MM.1S (cell line): ENCODE measurements at regions not wholly inside any gene's neighbourhood (a gene's known extent, or its start where the extent isn't known, plus 50 kb on each side); places are given as distances from the start of the nearest gene placed in this dataset.

ENCODE experiments used
- DNase-seq: peaks from one replicate; pipeline ENCODE4 v3.0.0-alpha.2; 2015
- H2AFZ ChIP-seq: fragments of 300-600 bp; sonication (generic); 2 replicates; pipeline ENCODE4 v1.6.0; 2016; ENCODE audit warnings: antibody characterized with exemption, low read length
- H3F3A ChIP-seq: fragments of 300-600 bp; sonication (generic); 2 replicates; pipeline ENCODE4 v1.6.1; 2016; ENCODE audit warnings: mild to moderate bottlenecking, antibody characterized with exemption, low read length, moderate library complexity, mixed read lengths; ENCODE audit not compliant: insufficient read depth
- H3K27ac ChIP-seq: fragments of 300-600 bp; sonication (generic); 2 replicates; pipeline ENCODE4 v1.5.1; 2016; ENCODE audit warnings: mild to moderate bottlenecking, low read length
- H3K27me3 ChIP-seq: fragments of 300-600 bp; sonication (generic); replicated peaks from 2 replicates; pipeline ENCODE4 v1.6.0; 2016; ENCODE audit warnings: low read length; ENCODE audit not compliant: insufficient read depth
- H3K36me3 ChIP-seq: fragments of 300-600 bp; sonication (generic); replicated peaks from 2 replicates; pipeline ENCODE4 v1.6.1; 2016; ENCODE audit warnings: mild to moderate bottlenecking, low read length, mixed read lengths; ENCODE audit not compliant: insufficient read depth
- H3K4me1 ChIP-seq: fragments of 300-600 bp; sonication (generic); 2 replicates; pipeline ENCODE4 v1.6.1; 2016; ENCODE audit warnings: low read length, mixed read lengths
- H3K4me2 ChIP-seq: fragments of 300-600 bp; sonication (generic); 2 replicates; pipeline ENCODE4 v1.6.0; 2016; ENCODE audit warnings: low read depth, low read length
- H3K4me3 ChIP-seq: fragments of 300-600 bp; sonication (generic); 2 replicates; pipeline ENCODE4 v1.5.1; 2016; ENCODE audit warnings: low read length, mixed read lengths
- H3K79me2 ChIP-seq: fragments of 300-600 bp; sonication (generic); 2 replicates; pipeline ENCODE4 v1.6.1; 2016; ENCODE audit warnings: mixed run types, low read length, mixed read lengths
- H3K9ac ChIP-seq: fragments of 300-600 bp; sonication (generic); 2 replicates; pipeline ENCODE4 v1.6.1; 2016; ENCODE audit warnings: low read length, mixed read lengths
- H3K9me2 ChIP-seq: fragments of 300-600 bp; sonication (generic); replicated peaks from 2 replicates; pipeline ENCODE4 v1.6.1; 2016; ENCODE audit warnings: mild to moderate bottlenecking, low read length, mixed read lengths; ENCODE audit not compliant: insufficient read depth
- H3K9me3 ChIP-seq: fragments of 300-600 bp; sonication (generic); replicated peaks from 2 replicates; pipeline ENCODE4 v1.6.1; 2016; ENCODE audit warnings: mild to moderate bottlenecking, low read length, mixed read lengths; ENCODE audit not compliant: insufficient read depth
- H4K20me1 ChIP-seq: fragments of 300-600 bp; sonication (generic); 2 replicates; pipeline ENCODE4 v1.6.1; 2016; ENCODE audit warnings: mild to moderate bottlenecking, low read length, moderate library complexity, mixed read lengths; ENCODE audit not compliant: insufficient read depth
- EZH2 ChIP-seq: fragments of 300-600 bp; sonication (generic); optimal IDR thresholded peaks from 2 replicates; pipeline ENCODE3; 2017; ENCODE audit warnings: low read depth, mild to moderate bottlenecking, antibody characterized with exemption, low read length, mixed read lengths
- EZH2phosphoT487 ChIP-seq: fragments of 300-600 bp; sonication (generic); IDR thresholded peaks from 2 replicates; pipeline ENCODE4 v1.6.1; 2018; ENCODE audit warnings: antibody characterized with exemption, low read length
- TF ChIP-seq, protein P1 (sequence below): fragments of 300-600 bp; sonication (generic); IDR thresholded peaks from 2 replicates; pipeline ENCODE4 v1.5.1; 2016; ENCODE audit warnings: antibody characterized with exemption, low read length, mixed read lengths

DNA sequence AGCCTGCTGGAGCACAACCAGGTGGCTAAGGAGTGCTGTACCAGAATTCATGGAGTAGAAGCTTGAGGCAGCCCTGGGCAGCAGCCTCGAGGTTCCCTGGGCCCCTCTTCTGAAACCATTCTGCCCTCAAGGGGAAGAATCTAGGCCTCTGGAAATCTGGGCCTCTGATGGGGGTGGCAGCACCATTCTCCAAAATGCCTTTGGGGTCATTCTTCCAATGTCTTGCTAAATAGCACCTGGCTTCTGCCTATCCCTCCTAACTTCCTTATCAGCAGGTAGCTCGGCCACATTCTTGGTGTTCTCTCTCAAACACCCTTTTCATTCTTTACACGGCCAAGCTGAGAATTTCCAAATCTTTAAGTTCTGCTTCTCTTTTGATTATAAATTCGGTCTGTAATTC, 473.6 kb downstream of the BCOR start:
- H3F3A ChIP-seq = no peaks in the 10 kb centered on the region
- H4K20me1 ChIP-seq = no peaks in the 10 kb centered on the region
- TF ChIP-seq EZH2 (no peak), EZH2phosphoT487 (no peak)
- TF ChIP-seq, protein P1, sequence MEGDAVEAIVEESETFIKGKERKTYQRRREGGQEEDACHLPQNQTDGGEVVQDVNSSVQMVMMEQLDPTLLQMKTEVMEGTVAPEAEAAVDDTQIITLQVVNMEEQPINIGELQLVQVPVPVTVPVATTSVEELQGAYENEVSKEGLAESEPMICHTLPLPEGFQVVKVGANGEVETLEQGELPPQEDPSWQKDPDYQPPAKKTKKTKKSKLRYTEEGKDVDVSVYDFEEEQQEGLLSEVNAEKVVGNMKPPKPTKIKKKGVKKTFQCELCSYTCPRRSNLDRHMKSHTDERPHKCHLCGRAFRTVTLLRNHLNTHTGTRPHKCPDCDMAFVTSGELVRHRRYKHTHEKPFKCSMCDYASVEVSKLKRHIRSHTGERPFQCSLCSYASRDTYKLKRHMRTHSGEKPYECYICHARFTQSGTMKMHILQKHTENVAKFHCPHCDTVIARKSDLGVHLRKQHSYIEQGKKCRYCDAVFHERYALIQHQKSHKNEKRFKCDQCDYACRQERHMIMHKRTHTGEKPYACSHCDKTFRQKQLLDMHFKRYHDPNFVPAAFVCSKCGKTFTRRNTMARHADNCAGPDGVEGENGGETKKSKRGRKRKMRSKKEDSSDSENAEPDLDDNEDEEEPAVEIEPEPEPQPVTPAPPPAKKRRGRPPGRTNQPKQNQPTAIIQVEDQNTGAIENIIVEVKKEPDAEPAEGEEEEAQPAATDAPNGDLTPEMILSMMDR = no peak
- H3K79me2 ChIP-seq = no peaks in the 10 kb centered on the region
- no peaks in the 10 kb centered on the region for H3K9me2 ChIP-seq
- no peaks in the 10 kb centered on the region for H3K4me1 ChIP-seq
- no peaks in the 10 kb centered on the region for H3K9me3 ChIP-seq
- no peak overlapping the region for H3K4me3 ChIP-seq
- H3K9ac ChIP-seq = no peak overlapping the region
- no peaks in the 10 kb centered on the region for H3K27me3 ChIP-seq
- no peaks in the 10 kb centered on the region for H3K36me3 ChIP-seq
- no peak overlapping the region for H3K27ac ChIP-seq
- H3K4me2 ChIP-seq = no peak overlapping the region
- no peak for DNase-seq
- no peak overlapping the region for H2AFZ ChIP-seq

GRCh38 chrX:39625810-39626209, 471.9 kb downstream of the BCOR start:
- Histone ChIP-seq H3K4me3 (no peak overlapping the region), H3K36me3 (no peaks in the 10 kb centered on the region), H4K20me1 (no peaks in the 10 kb centered on the region), H3K9ac (no peak overlapping the region), H3K9me3 (no peaks in the 10 kb centered on the region), H3K9me2 (no peaks in the 10 kb centered on the region), H3K27me3 (no peaks in the 10 kb centered on the region), H3K4me2 (no peak overlapping the region), H2AFZ (no peak overlapping the region), H3F3A (no peaks in the 10 kb centered on the region), H3K27ac (no peak overlapping the region), H3K79me2 (no peaks in the 10 kb centered on the region), H3K4me1 (no peaks in the 10 kb centered on the region)
- no peak for DNase-seq
- TF ChIP-seq, protein P1 = no peak
- no peak for TF ChIP-seq EZH2
- TF ChIP-seq EZH2phosphoT487 = no peak

DNA sequence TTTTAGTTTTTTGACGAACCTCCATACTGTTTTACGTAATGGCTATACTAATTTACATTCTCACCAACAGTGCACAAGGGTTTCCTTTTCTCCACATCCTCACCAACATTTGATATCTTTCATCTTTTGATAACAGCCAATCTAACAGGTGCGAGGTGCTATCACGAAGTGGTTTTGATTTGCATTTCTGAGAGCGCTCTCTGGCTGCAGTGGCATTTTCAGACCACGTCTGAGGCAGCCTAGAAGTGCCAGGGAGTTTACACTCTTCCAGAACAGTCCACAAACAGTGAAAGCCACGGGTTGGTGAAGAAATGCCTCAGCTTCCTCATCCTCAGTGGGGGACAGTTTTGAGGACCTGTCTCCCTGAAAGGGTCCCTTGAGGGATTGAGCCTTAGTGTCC, 471.0 kb downstream of the BCOR start:
- Histone ChIP-seq H3K27ac (no peak overlapping the region), H3K9me3 (no peaks in the 10 kb centered on the region)
- TF ChIP-seq EZH2 = no peak
- TF ChIP-seq, protein P1 = no peak
- TF ChIP-seq EZH2phosphoT487 = no peak

More for the DNA sequence above, 471.0 kb downstream of the BCOR start:
- Histone ChIP-seq H3K36me3 (no peaks in the 10 kb centered on the region), H3K4me3 (no peak overlapping the region), H3K27me3 (no peaks in the 10 kb centered on the region), H3F3A (no peaks in the 10 kb centered on the region), H3K4me1 (no peaks in the 10 kb centered on the region), H3K9me2 (no peaks in the 10 kb centered on the region), H3K4me2 (no peak overlapping the region), H3K79me2 (no peaks in the 10 kb centered on the region), H2AFZ (no peak overlapping the region), H3K9ac (no peak overlapping the region), H4K20me1 (no peaks in the 10 kb centered on the region)
- no peak for DNase-seq
